CD14-positive monocyte (primary cell): ENCODE measurements at regions not wholly inside any gene's neighbourhood (a gene's known extent, or its start where the extent isn't known, plus 50 kb on each side); places are given as distances from the start of the nearest gene placed in this dataset.

Experiments used
- DNase-seq, 3 donors: peaks; one replicate each; pipeline ENCODE4 v3.0.0-alpha.2; 2011 to 2022
- H2AFZ ChIP-seq: 2 replicates; pipeline ENCODE4 v1.6.0; 2012; ENCODE audit warnings: mild to moderate bottlenecking, low read depth, low read length, inconsistent platforms; ENCODE audit not compliant: insufficient read depth, poor library complexity, severe bottlenecking
- H3K27ac ChIP-seq, 2 donors: 1 replicate in 1 of 2; 2 replicates in 1 of 2; pipeline ENCODE4 v1.5.1; 2012 to 2013; ENCODE audit warnings: low read length in 2 of 2, control low read depth in 1 of 2, inconsistent platforms in 1 of 2, low read depth in 1 of 2, mild to moderate bottlenecking in 1 of 2
- H3K27me3 ChIP-seq, 2 donors: one replicate each; pipeline versions ENCODE4 v1.6.0 to v1.6.1; 2011 to 2013; ENCODE audit warnings: low read length in 2 of 2; ENCODE audit not compliant: control insufficient read depth in 2 of 2, insufficient read depth in 2 of 2
- H3K36me3 ChIP-seq, 2 donors: replicated peaks in 1 of 2; 1 replicate in 1 of 2; 2 replicates in 1 of 2; pipeline versions ENCODE4 v1.5.1 to v1.6.1; 2012 to 2013; ENCODE audit warnings: low read length in 2 of 2, control low read depth in 1 of 2, inconsistent platforms in 1 of 2, mild to moderate bottlenecking in 1 of 2; ENCODE audit not compliant: insufficient read depth in 2 of 2, control insufficient read depth in 1 of 2
- H3K4me1 ChIP-seq, 2 donors: 1 replicate in 1 of 2; 2 replicates in 1 of 2; pipeline versions ENCODE4 v1.5.1 to v1.6.1; 2012 to 2013; ENCODE audit warnings: low read length in 2 of 2, control low read depth in 1 of 2, inconsistent platforms in 1 of 2, mild to moderate bottlenecking in 1 of 2, moderate library complexity in 1 of 2; ENCODE audit not compliant: insufficient read depth in 2 of 2, control insufficient read depth in 1 of 2
- H3K4me2 ChIP-seq: replicated peaks from 2 replicates; pipeline ENCODE3; 2012; ENCODE audit warnings: low read length, moderate library complexity, mild to moderate bottlenecking; ENCODE audit not compliant: poor library complexity, severe bottlenecking; ENCODE audit errors: extremely low read depth
- H3K4me3 ChIP-seq, 3 experiments: fragments of 200-600 bp in 1 of 3; sonication (generic) in 1 of 3; replicated peaks in 1 of 3; 1 replicate in 2 of 3; 2 replicates in 1 of 3; pipeline ENCODE4 v1.5.1; 2011 to 2013; ENCODE audit warnings: low read length in 3 of 3, mild to moderate bottlenecking in 3 of 3, control low read depth in 2 of 3, low read depth in 2 of 3, inconsistent platforms in 1 of 3, moderate library complexity in 1 of 3
- H3K79me2 ChIP-seq: 2 replicates; pipeline ENCODE4 v1.6.0; 2012; ENCODE audit warnings: mild to moderate bottlenecking, control low read depth, inconsistent platforms, low read length, moderate library complexity; ENCODE audit not compliant: insufficient read depth
- H3K9ac ChIP-seq: 2 replicates; pipeline ENCODE4 v1.6.0; 2017; ENCODE audit warnings: low read length, mild to moderate bottlenecking; ENCODE audit not compliant: insufficient read depth, poor library complexity, severe bottlenecking
- H3K9me3 ChIP-seq, 2 donors: replicated peaks in 1 of 2; 1 replicate in 1 of 2; 2 replicates in 1 of 2; pipeline versions ENCODE4 v1.5.1 to v1.6.1; 2012 to 2013; ENCODE audit warnings: low read length in 2 of 2, control low read depth in 1 of 2; ENCODE audit not compliant: control insufficient read depth in 1 of 2, insufficient read depth in 1 of 2
- H4K20me1 ChIP-seq: 2 replicates; pipeline ENCODE4 v1.6.0; 2012; ENCODE audit warnings: mild to moderate bottlenecking, low read length, control low read depth, moderate library complexity; ENCODE audit not compliant: insufficient read depth
- H3K27ac Mint-ChIP-seq, 7 donors: one replicate each; pipeline ENCODE4 v1.8.0; 2020; ENCODE audit warnings: mild to moderate bottlenecking in 7 of 7, mixed read lengths in 7 of 7, moderate library complexity in 6 of 7, inconsistent platforms in 2 of 7
- H3K27me3 Mint-ChIP-seq, 3 donors: one replicate each; pipeline ENCODE4 v1.8.0; 2021 to 2022; ENCODE audit warnings: low read depth in 3 of 3, mild to moderate bottlenecking in 3 of 3, mixed read lengths in 3 of 3, moderate library complexity in 3 of 3, inconsistent platforms in 1 of 3
- H3K36me3 Mint-ChIP-seq, 2 donors: one replicate each; pipeline ENCODE4 v1.8.0; 2020; ENCODE audit warnings: mixed read lengths in 2 of 2, inconsistent platforms in 1 of 2, mild to moderate bottlenecking in 1 of 2
- H3K4me1 Mint-ChIP-seq: one replicate; pipeline ENCODE4 v1.8.0; 2020; ENCODE audit warnings: mild to moderate bottlenecking, mixed read lengths
- H3K4me3 Mint-ChIP-seq, 2 donors: one replicate each; pipeline ENCODE4 v1.8.0; 2020; ENCODE audit warnings: mild to moderate bottlenecking in 2 of 2, mixed read lengths in 2 of 2, moderate library complexity in 1 of 2
- H3K9me3 Mint-ChIP-seq, 7 donors: one replicate each; pipeline ENCODE4 v1.8.0; 2020 to 2022; ENCODE audit warnings: mixed read lengths in 7 of 7, mild to moderate bottlenecking in 6 of 7, moderate library complexity in 6 of 7, inconsistent platforms in 2 of 7
- WGBS: methylation state at CpG from one replicate; pipeline ENCODE4 v1.1.5; 2013; ENCODE audit warnings: missing lambda C conversion rate; ENCODE audit not compliant: insufficient coverage; 5-methylcytosine and 5-hydroxymethylcytosine counted together
- intact Hi-C, 2 donors: fragments of 100-400 bp; cut with micrococcal nuclease; formaldehyde crosslinking; loops; one replicate each; pipeline versions ENCODE4 v1.15.0 to v1.15.1; 2023
- TF ChIP-seq, protein P1 (sequence below): fragments of 200-600 bp; IDR thresholded peaks from one replicate; pipeline ENCODE4 v1.8.0; 2022; ENCODE audit warnings: antibody characterized with exemption, mild to moderate bottlenecking

DNA sequence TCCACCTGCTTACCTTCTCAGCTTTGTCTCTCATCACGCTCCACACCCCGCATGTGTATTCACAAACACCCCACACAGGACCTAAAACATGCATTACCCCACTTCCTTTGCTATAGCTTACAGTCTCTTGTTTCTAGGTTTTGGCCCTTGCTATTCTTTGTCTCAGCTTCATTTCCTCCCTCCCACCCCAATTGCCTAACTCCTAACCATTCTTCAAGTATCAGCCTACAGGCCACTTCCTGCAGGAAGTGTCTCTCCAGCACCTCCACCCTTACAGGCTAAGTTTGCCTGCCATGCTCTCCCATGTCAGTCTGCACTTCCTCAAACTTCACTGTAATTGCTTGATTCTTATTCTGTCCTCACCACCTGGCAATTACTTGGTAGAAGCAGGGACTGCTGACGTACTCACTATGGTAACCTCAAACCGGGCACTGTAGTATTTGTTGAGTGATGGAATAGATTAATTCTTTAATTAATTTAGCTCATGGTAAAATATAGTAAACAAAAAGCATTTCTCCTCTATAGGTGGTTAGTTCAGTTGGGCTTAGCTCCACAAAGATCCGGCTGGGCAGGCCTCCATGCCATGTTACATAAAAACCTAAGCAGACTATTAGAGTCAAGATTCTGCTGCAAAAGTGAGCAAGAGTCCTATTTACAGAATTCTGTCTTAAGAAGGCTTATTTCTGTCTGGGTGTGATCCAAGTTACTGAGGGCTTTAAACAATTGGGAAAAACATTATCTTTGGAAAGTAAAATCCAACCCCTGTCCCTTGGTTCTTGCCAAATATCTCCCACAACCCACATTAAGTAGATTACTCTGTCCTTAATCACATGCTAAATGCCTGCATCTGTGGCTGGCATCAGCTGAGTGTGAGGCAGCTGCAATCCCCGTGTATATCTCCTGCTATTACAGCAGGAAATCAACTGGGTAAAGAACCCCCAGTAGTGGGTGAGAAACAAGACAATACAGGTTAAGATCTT is 124.7 kb upstream of the CPEB2 start:
- Histone ChIP-seq H3K4me3 (peak overlapping the region in 1 of 3 experiments; percentile 36), H3K4me1 (peaks cover 16 to 21% of the 10 kb centered on the region in 2 donors), H3K79me2 (no peaks in the 10 kb centered on the region), H3K4me2 (peak overlapping the region; percentile 65), H3K27me3 (no peaks in the 10 kb centered on the region), H4K20me1 (no peaks in the 10 kb centered on the region), H3K9ac (no peak overlapping the region), H3K27ac (peak overlapping the region in 1 of 2 donors; percentile 58), H3K9me3 (no peaks in the 10 kb centered on the region), H3K36me3 (no peaks in the 10 kb centered on the region), H2AFZ (no peak overlapping the region)
- H3K4me1 Mint-ChIP-seq = peaks cover 30% of the 10 kb centered on the region
- no peaks in the 10 kb centered on the region for H3K36me3 Mint-ChIP-seq
- no peaks in the 10 kb centered on the region for H3K9me3 Mint-ChIP-seq
- TF ChIP-seq, protein P1, sequence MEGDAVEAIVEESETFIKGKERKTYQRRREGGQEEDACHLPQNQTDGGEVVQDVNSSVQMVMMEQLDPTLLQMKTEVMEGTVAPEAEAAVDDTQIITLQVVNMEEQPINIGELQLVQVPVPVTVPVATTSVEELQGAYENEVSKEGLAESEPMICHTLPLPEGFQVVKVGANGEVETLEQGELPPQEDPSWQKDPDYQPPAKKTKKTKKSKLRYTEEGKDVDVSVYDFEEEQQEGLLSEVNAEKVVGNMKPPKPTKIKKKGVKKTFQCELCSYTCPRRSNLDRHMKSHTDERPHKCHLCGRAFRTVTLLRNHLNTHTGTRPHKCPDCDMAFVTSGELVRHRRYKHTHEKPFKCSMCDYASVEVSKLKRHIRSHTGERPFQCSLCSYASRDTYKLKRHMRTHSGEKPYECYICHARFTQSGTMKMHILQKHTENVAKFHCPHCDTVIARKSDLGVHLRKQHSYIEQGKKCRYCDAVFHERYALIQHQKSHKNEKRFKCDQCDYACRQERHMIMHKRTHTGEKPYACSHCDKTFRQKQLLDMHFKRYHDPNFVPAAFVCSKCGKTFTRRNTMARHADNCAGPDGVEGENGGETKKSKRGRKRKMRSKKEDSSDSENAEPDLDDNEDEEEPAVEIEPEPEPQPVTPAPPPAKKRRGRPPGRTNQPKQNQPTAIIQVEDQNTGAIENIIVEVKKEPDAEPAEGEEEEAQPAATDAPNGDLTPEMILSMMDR = no peak
- H3K27ac Mint-ChIP-seq = peak overlapping the region; percentile 82 to 92 (median 90)
- intact Hi-C loops = loop anchor here in 1 of 2 donors (5.0 kb wide), 1 partner anchor 125 kb away; the partner anchor contains the start of gene CPEB2
- WGBS = 0% methylated on average over 2 of the region's 6 CpGs
- H3K27me3 Mint-ChIP-seq = peaks cover 0 to 3% (median 0%) of the 10 kb centered on the region in 3 donors
- peak overlapping the region; percentile 7 to 77 for H3K4me3 Mint-ChIP-seq
- peak; percentile 76 to 87 (median 85) for DNase-seq

- no peak overlapping the region for H3K4me3 Mint-ChIP-seq
Measured at GRCh38 chr4:14878681-14879080, 123.6 kb upstream of the CPEB2 start.

More at GRCh38 chr4:14878681-14879080, 123.6 kb upstream of the CPEB2 start:
- H3K36me3 Mint-ChIP-seq = no peaks in the 10 kb centered on the region
- Histone ChIP-seq H3K27ac (no peak overlapping the region), H3K36me3 (no peaks in the 10 kb centered on the region), H3K79me2 (no peaks in the 10 kb centered on the region), H3K27me3 (no peaks in the 10 kb centered on the region), H3K4me2 (no peak overlapping the region), H4K20me1 (no peaks in the 10 kb centered on the region), H3K4me3 (no peak overlapping the region), H3K4me1 (peaks cover 16 to 21% of the 10 kb centered on the region in 2 donors), H3K9me3 (no peaks in the 10 kb centered on the region), H3K9ac (no peak overlapping the region), H2AFZ (no peak overlapping the region)
- H3K9me3 Mint-ChIP-seq = no peaks in the 10 kb centered on the region
- DNase-seq = no peak
- intact Hi-C loops = loop anchor here in 1 of 2 donors (5.0 kb wide), 1 partner anchor 124 kb away; the partner anchor contains the start of gene CPEB2
- H3K27me3 Mint-ChIP-seq = peaks cover 0 to 3% (median 0%) of the 10 kb centered on the region in 3 donors
- H3K27ac Mint-ChIP-seq = no peak overlapping the region
- TF ChIP-seq, protein P1 = no peak
- no CpG with 5 or more reads among the region's 3 CpGs for WGBS
- peaks cover 30% of the 10 kb centered on the region for H3K4me1 Mint-ChIP-seq
